Caco-2 (cell line): ENCODE measurements at regions not wholly inside any gene's neighbourhood (a gene's known extent, or its start where the extent isn't known, plus 50 kb on each side); places are given as distances from the start of the nearest gene placed in this dataset.

Experiments
- BruUV-seq: library from RNA; stranded (reverse); fragments of 400-500 nt; replicated peaks from 2 replicates; lab custom pipeline; 2021; lab: Mats Ljungman, UMichigan
- CTCF ChIA-PET: fragments of 300-600 bp; sonication (Branson Sonifier 250); formaldehyde crosslinking; loops from one replicate; lab custom pipeline; 2022; ENCODE audit warnings: antibody characterized with exemption; lab: Charles Lee
- POLR2A ChIA-PET: fragments of 300-600 bp; sonication (Branson Sonifier 250); formaldehyde crosslinking; loops from one replicate; lab custom pipeline; 2022; ENCODE audit warnings: antibody characterized with exemption; lab: Charles Lee
- DNase-seq, 2 experiments: peaks; one replicate each; pipeline versions ENCODE4 v3.0.0 to v3.0.0-alpha.2; 2020 to 2022
- H3K27me3 ChIP-seq: replicated peaks from 2 replicates; pipeline ENCODE4 v1.6.0; 2011; ENCODE audit warnings: low read length; ENCODE audit not compliant: control insufficient read depth, insufficient read depth
- H3K36me3 ChIP-seq: 2 replicates; pipeline ENCODE4 v1.5.1; 2011; ENCODE audit warnings: low read length; ENCODE audit not compliant: control insufficient read depth, insufficient read depth
- H3K4me1 ChIP-seq: fragments of 250-450 bp; sonication (Bioruptor Pico); 2 replicates; pipeline ENCODE4 v1.5.1; 2020; ENCODE audit warnings: mild to moderate bottlenecking
- H3K4me3 ChIP-seq: 2 replicates; pipeline ENCODE4 v1.5.1; 2011; ENCODE audit warnings: low read depth, mild to moderate bottlenecking, control low read depth, low read length
- H3K9me3 ChIP-seq: fragments of 250-450 bp; sonication (Bioruptor Pico); 2 replicates; pipeline ENCODE4 v1.5.1; 2020; ENCODE audit warnings: mild to moderate bottlenecking, moderate library complexity
- H3K27ac Mint-ChIP-seq: one replicate; pipeline ENCODE4 v1.8.0; 2022; ENCODE audit warnings: mixed read lengths; ENCODE audit not compliant: unreplicated experiment
- H3K27me3 Mint-ChIP-seq: one replicate; pipeline ENCODE4 v1.8.0; 2022; ENCODE audit warnings: mixed read lengths; ENCODE audit not compliant: insufficient read depth, unreplicated experiment
- H3K36me3 Mint-ChIP-seq: one replicate; pipeline ENCODE4 v1.8.0; 2022; ENCODE audit warnings: mild to moderate bottlenecking, mixed read lengths; ENCODE audit not compliant: insufficient read depth, unreplicated experiment
- H3K4me1 Mint-ChIP-seq: one replicate; pipeline ENCODE4 v1.8.0; 2022; ENCODE audit warnings: low read depth, mixed read lengths; ENCODE audit not compliant: unreplicated experiment
- H3K4me3 Mint-ChIP-seq: one replicate; pipeline ENCODE4 v1.8.0; 2022; ENCODE audit warnings: mild to moderate bottlenecking, moderate library complexity, mixed read lengths; ENCODE audit not compliant: unreplicated experiment
- H3K9me3 Mint-ChIP-seq: one replicate; pipeline ENCODE4 v1.8.0; 2022; ENCODE audit warnings: mixed read lengths; ENCODE audit not compliant: unreplicated experiment
- intact Hi-C: fragments of 100-400 bp; cut with micrococcal nuclease; formaldehyde crosslinking; loops from one replicate; pipeline ENCODE4 v1.10.0; 2022; ENCODE audit not compliant: unreplicated experiment
- TF ChIP-seq, protein P1 (sequence below), 2 experiments: fragments of 200-600 bp in 1 of 2; IDR thresholded peaks; 1 replicate in 1 of 2; 2 replicates in 1 of 2; pipeline versions ENCODE4 v1.5.1 to v1.8.0; 2011 to 2022; ENCODE audit warnings: antibody characterized with exemption in 1 of 2, control low read depth in 1 of 2, inconsistent platforms in 1 of 2, low read depth in 1 of 2, low read length in 1 of 2, mild to moderate bottlenecking in 1 of 2, moderate library complexity in 1 of 2; ENCODE audit not compliant: insufficient read depth in 1 of 2, severe bottlenecking in 1 of 2, unreplicated experiment in 1 of 2

GRCh38 chr14:53327716-53328115 lies 174.6 kb upstream of the DDHD1 start:
- ChIA-PET CTCF (no interaction called here), POLR2A (no interaction called here)
- Histone ChIP-seq H3K4me1 (no peaks in the 10 kb centered on the region), H3K27me3 (no peaks in the 10 kb centered on the region), H3K9me3 (no peaks in the 10 kb centered on the region), H3K4me3 (no peak overlapping the region), H3K36me3 (no peaks in the 10 kb centered on the region)
- no peak for DNase-seq
- intact Hi-C loops: no loop called here
- no TSS peak for BruUV-seq
- no peaks in the 10 kb centered on the region for H3K9me3 Mint-ChIP-seq
- H3K27ac Mint-ChIP-seq: no peak overlapping the region
- H3K36me3 Mint-ChIP-seq: no peaks in the 10 kb centered on the region
- H3K4me1 Mint-ChIP-seq: no peaks in the 10 kb centered on the region
- no peak overlapping the region for H3K4me3 Mint-ChIP-seq
- peaks cover 10% of the 10 kb centered on the region for H3K27me3 Mint-ChIP-seq
- TF ChIP-seq, protein P1, sequence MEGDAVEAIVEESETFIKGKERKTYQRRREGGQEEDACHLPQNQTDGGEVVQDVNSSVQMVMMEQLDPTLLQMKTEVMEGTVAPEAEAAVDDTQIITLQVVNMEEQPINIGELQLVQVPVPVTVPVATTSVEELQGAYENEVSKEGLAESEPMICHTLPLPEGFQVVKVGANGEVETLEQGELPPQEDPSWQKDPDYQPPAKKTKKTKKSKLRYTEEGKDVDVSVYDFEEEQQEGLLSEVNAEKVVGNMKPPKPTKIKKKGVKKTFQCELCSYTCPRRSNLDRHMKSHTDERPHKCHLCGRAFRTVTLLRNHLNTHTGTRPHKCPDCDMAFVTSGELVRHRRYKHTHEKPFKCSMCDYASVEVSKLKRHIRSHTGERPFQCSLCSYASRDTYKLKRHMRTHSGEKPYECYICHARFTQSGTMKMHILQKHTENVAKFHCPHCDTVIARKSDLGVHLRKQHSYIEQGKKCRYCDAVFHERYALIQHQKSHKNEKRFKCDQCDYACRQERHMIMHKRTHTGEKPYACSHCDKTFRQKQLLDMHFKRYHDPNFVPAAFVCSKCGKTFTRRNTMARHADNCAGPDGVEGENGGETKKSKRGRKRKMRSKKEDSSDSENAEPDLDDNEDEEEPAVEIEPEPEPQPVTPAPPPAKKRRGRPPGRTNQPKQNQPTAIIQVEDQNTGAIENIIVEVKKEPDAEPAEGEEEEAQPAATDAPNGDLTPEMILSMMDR (IDR thresholded peaks at IDR 0.05; ENCODE audit: insufficient read depth in 1 of 2, low read depth in 1 of 2, low read length in 1 of 2, severe bottlenecking in 1 of 2, unreplicated experiment in 1 of 2): no peak

DNA sequence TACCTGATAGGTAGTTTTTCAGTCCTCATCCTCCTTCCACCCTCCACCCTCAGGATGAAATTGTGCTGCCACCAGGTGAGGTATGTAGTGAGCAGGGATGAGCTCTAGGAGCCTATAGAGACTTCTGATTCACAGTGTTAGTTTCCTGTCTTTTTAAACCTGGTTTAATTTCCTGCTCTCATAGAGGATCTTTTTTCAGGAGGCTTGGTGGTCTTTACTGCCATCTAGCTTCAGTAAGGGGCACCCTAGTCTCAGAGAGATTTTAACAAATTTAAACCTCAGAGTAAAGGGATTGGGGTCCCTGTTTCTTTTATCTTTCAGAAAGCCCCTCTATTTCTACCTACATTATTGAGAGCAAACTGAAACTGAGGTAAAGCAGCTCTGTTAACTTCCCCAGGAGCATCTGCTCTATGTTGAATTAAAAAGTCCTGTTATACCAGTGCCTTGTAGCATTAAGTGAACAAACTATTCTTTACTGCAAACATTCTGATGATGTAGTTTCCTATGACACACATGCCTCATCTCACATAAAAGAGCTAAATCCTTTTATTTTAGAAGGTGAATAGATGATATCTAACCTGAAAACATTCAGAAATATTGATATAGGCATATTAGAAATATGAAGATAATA lies 172.2 kb upstream of the DDHD1 start:
- no peaks in the 10 kb centered on the region for H3K27me3 ChIP-seq
- no peaks in the 10 kb centered on the region for H3K4me1 Mint-ChIP-seq
- no TSS peak for BruUV-seq
- TF ChIP-seq, protein P1 (IDR thresholded peaks at IDR 0.05; ENCODE audit: insufficient read depth in 1 of 2, low read depth in 1 of 2, low read length in 1 of 2, severe bottlenecking in 1 of 2, unreplicated experiment in 1 of 2): peak in 1 of 2 experiments; percentile 21
- no peak overlapping the region for H3K4me3 Mint-ChIP-seq
- H3K36me3 Mint-ChIP-seq: no peaks in the 10 kb centered on the region
- no peaks in the 10 kb centered on the region for H3K36me3 ChIP-seq
- peaks cover 14% of the 10 kb centered on the region for H3K27me3 Mint-ChIP-seq
- DNase-seq: no peak
- no peaks in the 10 kb centered on the region for H3K9me3 ChIP-seq
- CTCF ChIA-PET: interaction anchor here (0.6 to 1.3 kb wide), 2 partner anchors 29 to 723 kb away, joined by 4 to 11 read pairs; no protein-coding TSS in a partner anchor
- H3K27ac Mint-ChIP-seq: no peak overlapping the region
- H3K4me1 ChIP-seq: no peaks in the 10 kb centered on the region
- no peak overlapping the region for H3K4me3 ChIP-seq
- intact Hi-C loops: loop anchor here (2.0 kb wide), 1 partner anchor 28 kb away; no protein-coding TSS in a partner anchor
- H3K9me3 Mint-ChIP-seq: no peaks in the 10 kb centered on the region
- POLR2A ChIA-PET: no interaction called here

DNA sequence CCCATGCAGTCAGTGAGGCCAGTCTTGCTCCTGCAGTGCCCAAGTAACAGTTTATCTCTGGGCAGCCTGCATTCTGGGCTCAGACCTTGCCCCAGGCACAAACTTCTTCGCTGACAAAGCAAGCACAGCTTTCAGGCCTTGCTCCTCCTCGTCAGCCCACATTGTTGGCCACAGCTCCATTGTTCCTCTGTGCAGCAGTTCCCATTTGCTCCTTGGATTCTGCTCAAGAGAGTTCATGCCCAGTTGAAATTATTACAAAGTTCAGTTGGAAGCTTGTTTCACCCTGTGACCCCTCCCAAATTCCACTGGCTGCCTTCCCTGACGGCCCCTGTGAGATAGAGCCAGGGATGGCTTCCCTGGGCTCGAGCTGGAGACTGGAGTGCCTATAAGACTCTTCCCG lies 163.4 kb upstream of the DDHD1 start:
- Mint-ChIP-seq H3K36me3 (no peaks in the 10 kb centered on the region), H3K4me3 (no peak overlapping the region), H3K4me1 (no peaks in the 10 kb centered on the region), H3K27me3 (peaks cover 4% of the 10 kb centered on the region), H3K9me3 (peaks cover 21% of the 10 kb centered on the region), H3K27ac (no peak overlapping the region)
- CTCF ChIA-PET: no interaction called here
- BruUV-seq: no TSS peak
- TF ChIP-seq, protein P1 (IDR thresholded peaks at IDR 0.05; ENCODE audit: insufficient read depth in 1 of 2, low read depth in 1 of 2, low read length in 1 of 2, severe bottlenecking in 1 of 2, unreplicated experiment in 1 of 2): no peak
- 0 out of 2 replicates have a peak, but pooled peaks cover 3% of the 10 kb centered on the region for H3K9me3 ChIP-seq
- no peak for DNase-seq
- POLR2A ChIA-PET: no interaction called here
- H3K4me3 ChIP-seq: no peak overlapping the region
- intact Hi-C loops: no loop called here
- H3K36me3 ChIP-seq: no peaks in the 10 kb centered on the region
- H3K27me3 ChIP-seq: no peaks in the 10 kb centered on the region
- H3K4me1 ChIP-seq: no peaks in the 10 kb centered on the region
